Upper lobe of left lung (tissue), 6 donors: ENCODE measurements at regions not wholly inside any gene's neighbourhood (a gene's known extent, or its start where the extent isn't known, plus 50 kb on each side); places are given as distances from the start of the nearest gene placed in this dataset.

Experiments
- ATAC-seq, 2 donors: fragments of 200-7000 bp; cut with Tn5 transposase; one replicate each; pipeline ENCODE4 v1.9.1; 2022; ENCODE audit warnings: mild to moderate bottlenecking in 2 of 2, moderate library complexity in 2 of 2; ENCODE audit not compliant: low FRiP score in 2 of 2
- DNase-seq, 2 donors: peaks; one replicate each; pipeline ENCODE4 v3.0.0-alpha.2; 2019 to 2020
- H3K27ac ChIP-seq, 4 donors: fragments of 200-600 bp; sonication (generic); one replicate each; pipeline ENCODE4 v1.5.1; 2016 to 2019
- H3K27me3 ChIP-seq, 4 donors: fragments of 200-600 bp; sonication (generic); one replicate each; pipeline ENCODE4 v1.5.1; 2017 to 2019
- H3K36me3 ChIP-seq, 4 donors: fragments of 200-600 bp; sonication (generic); one replicate each; pipeline ENCODE4 v1.5.1; 2016 to 2019
- H3K4me1 ChIP-seq, 4 donors: fragments of 200-600 bp; sonication (generic); one replicate each; pipeline ENCODE4 v1.5.1; 2018 to 2019
- H3K4me3 ChIP-seq, 4 donors: fragments of 200-600 bp; sonication (generic); one replicate each; pipeline ENCODE4 v1.5.1; 2017 to 2019; ENCODE audit warnings: mild to moderate bottlenecking in 2 of 4, moderate library complexity in 1 of 4
- H3K9me3 ChIP-seq, 4 donors: fragments of 200-600 bp; sonication (generic); one replicate each; pipeline ENCODE4 v1.5.1; 2018 to 2019
- EP300 ChIP-seq, 4 donors: sonication (generic); formaldehyde crosslinking; IDR thresholded peaks; one replicate each; pipeline ENCODE4 v1.5.1; 2017; ENCODE audit warnings: antibody characterized with exemption in 4 of 4, control low read depth in 2 of 4
- POLR2A ChIP-seq, 4 donors: fragments of 450-650 bp; IDR thresholded peaks; one replicate each; pipeline ENCODE4 v1.5.1; 2016 to 2017; ENCODE audit warnings: antibody characterized with exemption in 4 of 4, mild to moderate bottlenecking in 2 of 4
- POLR2AphosphoS5 ChIP-seq, 2 donors: sonication (generic); formaldehyde crosslinking; IDR thresholded peaks; one replicate each; pipeline ENCODE4 v1.5.1; 2017; ENCODE audit warnings: antibody characterized with exemption in 2 of 2
- WGBS, 2 donors: methylation state at CpG; one replicate each; pipeline ENCODE4 v1.1.5; 2017 to 2018; 5-methylcytosine and 5-hydroxymethylcytosine counted together
- TF ChIP-seq, protein P1 (sequence below), 6 experiments: fragments of 450-650 bp in 4 of 6; fragments of 200-600 bp in 2 of 6; sonication (generic) in 2 of 6; IDR thresholded peaks; one replicate each; pipeline ENCODE4 v1.5.1; 2016 to 2019; ENCODE audit warnings: antibody characterized with exemption in 6 of 6
- donor health status: DM: no; HTN: no; CAD: no; lungs with moderate emphysema.
- donor health status: DM: no; HTN: yes; CAD: no; lungs with severe emphysema.

DNA sequence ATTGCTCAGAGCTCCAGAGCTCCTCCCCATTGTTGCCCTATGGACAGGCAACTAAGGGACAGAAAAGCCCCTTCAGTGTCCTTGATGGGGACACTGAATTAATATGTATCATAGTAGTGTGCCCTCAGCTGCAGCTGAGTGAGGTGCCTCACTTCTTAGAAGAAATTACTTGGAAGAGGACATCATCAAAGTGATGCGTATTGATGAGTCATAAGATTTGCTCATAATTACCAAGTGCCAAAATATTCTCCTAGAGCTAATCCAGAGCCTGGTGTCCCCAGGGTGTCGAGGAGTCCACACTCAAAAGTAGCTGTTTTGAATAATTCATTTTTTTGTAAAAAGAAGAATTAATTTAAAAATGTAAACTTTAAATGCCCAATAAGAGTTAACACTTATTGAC lies 200.7 kb upstream of the SEMA6D start:
- WGBS, 2 donors = 86 to 89% methylated on average over 2 of the region's 2 CpGs
- Histone ChIP-seq H3K9me3 (no peaks in the 10 kb centered on the region), H3K27me3 (no peaks in the 10 kb centered on the region), H3K36me3 (no peaks in the 10 kb centered on the region), H3K4me3 (no peak overlapping the region), H3K27ac (no peak overlapping the region), H3K4me1 (no peaks in the 10 kb centered on the region)
- TF ChIP-seq POLR2AphosphoS5 (IDR thresholded peaks at IDR 0.05) (no peak), POLR2A (IDR thresholded peaks at IDR 0.05) (no peak), EP300 (IDR thresholded peaks at IDR 0.05) (no peak)
- TF ChIP-seq, protein P1, sequence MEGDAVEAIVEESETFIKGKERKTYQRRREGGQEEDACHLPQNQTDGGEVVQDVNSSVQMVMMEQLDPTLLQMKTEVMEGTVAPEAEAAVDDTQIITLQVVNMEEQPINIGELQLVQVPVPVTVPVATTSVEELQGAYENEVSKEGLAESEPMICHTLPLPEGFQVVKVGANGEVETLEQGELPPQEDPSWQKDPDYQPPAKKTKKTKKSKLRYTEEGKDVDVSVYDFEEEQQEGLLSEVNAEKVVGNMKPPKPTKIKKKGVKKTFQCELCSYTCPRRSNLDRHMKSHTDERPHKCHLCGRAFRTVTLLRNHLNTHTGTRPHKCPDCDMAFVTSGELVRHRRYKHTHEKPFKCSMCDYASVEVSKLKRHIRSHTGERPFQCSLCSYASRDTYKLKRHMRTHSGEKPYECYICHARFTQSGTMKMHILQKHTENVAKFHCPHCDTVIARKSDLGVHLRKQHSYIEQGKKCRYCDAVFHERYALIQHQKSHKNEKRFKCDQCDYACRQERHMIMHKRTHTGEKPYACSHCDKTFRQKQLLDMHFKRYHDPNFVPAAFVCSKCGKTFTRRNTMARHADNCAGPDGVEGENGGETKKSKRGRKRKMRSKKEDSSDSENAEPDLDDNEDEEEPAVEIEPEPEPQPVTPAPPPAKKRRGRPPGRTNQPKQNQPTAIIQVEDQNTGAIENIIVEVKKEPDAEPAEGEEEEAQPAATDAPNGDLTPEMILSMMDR (IDR thresholded peaks at IDR 0.05) = no peak
- ATAC-seq (peak in 1 of 2 donors; percentile 69), DNase-seq (no peak)

DNA sequence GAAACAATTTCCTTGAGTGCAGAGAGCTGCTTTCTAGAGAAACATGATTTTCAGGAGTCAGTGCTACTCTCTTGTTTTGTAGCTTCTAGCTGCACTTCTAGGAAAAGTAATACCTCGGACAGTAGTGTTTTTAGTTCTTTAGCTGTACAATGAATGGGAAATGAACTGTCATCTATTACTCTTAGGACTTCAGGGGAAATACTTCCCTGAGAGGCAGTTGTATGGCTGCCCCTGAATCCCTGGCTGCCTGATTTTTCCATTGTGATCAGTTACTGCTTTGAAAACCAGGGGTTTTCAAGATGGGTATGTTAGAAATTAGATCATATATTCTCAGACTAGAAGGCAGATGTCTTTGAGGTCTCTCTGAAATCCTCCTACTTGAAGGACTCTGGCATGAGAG lies 200.3 kb upstream of the SEMA6D start:
- Histone ChIP-seq H3K4me3 (no peak overlapping the region), H3K4me1 (no peaks in the 10 kb centered on the region), H3K9me3 (no peaks in the 10 kb centered on the region), H3K36me3 (no peaks in the 10 kb centered on the region), H3K27me3 (no peaks in the 10 kb centered on the region), H3K27ac (no peak overlapping the region)
- no peak for DNase-seq
- no peak for ATAC-seq
- no peak for TF ChIP-seq POLR2AphosphoS5 (IDR thresholded peaks at IDR 0.05)
- TF ChIP-seq, protein P1 (IDR thresholded peaks at IDR 0.05) = no peak
- TF ChIP-seq EP300 (IDR thresholded peaks at IDR 0.05) = no peak
- WGBS, 2 donors = 57 to 60% methylated on average over 1 of the region's 1 CpG

DNA sequence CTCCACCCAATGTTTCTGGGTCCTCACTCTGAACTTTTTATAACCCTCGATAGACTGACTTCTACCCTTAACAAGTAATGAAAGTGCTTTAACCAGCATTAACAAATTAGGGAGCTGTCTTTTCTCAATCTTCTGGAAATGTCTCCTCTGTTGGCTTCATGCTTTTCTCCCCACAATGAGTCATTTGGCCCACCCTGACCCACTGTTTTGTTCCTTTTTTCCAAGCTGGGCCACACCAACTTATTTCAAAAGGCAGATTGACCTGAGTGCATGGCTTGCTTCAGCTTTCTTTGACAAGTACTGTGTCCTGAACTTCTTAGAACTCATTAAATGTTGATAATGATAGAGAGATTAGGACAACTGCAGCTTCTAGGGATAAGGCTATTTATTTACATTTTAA lies 199.6 kb upstream of the SEMA6D start:
- WGBS, 2 donors = 41 to 56% methylated on average over 1 of the region's 1 CpG
- no peaks in the 10 kb centered on the region for H3K36me3 ChIP-seq
- peak in 1 of 2 donors; percentile 22 for DNase-seq
- H3K27me3 ChIP-seq = no peaks in the 10 kb centered on the region
- H3K9me3 ChIP-seq = no peaks in the 10 kb centered on the region
- TF ChIP-seq, protein P1 (IDR thresholded peaks at IDR 0.05) = no peak
- no peak overlapping the region for H3K4me3 ChIP-seq
- ATAC-seq = peak in 1 of 2 donors; percentile 46
- no peak overlapping the region for H3K27ac ChIP-seq
- peaks cover 0 to under 1% (median 0%) of the 10 kb centered on the region in 4 donors for H3K4me1 ChIP-seq

DNA sequence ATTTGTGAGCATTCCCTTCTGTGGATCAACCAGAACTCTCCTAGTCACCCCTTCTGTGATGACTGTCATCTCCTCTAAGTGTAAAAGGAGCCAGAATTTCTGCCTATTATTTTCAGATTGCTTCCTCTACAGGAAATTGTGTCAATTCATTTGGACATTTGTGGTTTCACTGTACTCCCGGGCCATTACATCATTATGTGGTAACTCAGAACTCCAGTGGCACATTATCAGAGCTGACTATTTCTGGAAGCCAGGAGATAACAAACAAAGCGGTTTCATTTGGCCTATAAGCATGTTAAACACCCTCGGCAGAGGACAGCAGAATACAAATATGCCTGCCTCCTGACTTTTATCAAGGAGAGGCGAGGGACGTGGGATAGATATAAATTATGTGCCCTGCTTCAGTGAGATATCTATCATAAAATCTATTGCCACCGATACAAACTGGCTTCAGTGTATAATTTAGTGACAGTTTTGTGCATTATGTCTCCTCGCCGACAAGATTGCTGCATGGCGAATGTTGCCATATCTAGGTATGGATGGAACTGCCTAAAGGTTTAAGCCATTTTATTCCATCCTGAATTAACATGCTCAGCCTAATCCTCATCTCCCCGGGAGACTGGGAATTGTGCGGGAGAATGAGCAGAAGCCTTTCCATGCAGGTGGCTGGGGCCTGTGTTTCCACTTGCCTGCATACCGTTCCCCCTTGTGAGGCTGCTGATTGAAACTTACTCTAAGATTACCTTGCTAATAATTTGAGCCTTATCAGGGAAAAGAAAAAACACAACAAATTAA lies 193.4 kb upstream of the SEMA6D start:
- TF ChIP-seq POLR2A (IDR thresholded peaks at IDR 0.05) = no peak
- TF ChIP-seq, protein P1 (IDR thresholded peaks at IDR 0.05) = no peak
- no peak for TF ChIP-seq EP300 (IDR thresholded peaks at IDR 0.05)
- TF ChIP-seq POLR2AphosphoS5 (IDR thresholded peaks at IDR 0.05) = no peak
- ATAC-seq = peak in 1 of 2 donors; percentile 76
- DNase-seq = no peak

DNA sequence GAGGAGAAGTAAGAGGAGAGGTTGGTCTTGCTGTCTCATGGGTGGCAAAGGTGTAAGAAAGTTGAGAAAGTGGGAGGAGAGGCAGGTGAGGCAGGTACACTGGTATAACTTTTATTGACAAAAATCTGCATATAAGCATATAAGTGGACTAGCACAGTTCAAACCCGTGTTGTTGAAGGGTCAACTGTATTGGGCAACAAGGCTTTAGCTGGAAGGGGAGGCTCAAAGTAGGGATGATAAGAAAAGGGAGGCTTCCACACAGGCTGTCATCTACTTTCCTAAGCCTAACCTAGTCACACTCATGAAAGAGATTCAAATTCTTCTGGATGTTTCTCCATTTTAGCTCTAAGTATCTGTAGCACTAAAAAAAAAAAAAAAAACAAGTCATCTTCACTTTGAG lies 188.1 kb upstream of the SEMA6D start:
- 79 to 94% methylated on average over 1 of the region's 1 CpG for WGBS, 2 donors
- H3K27me3 ChIP-seq = no peaks in the 10 kb centered on the region
- H3K9me3 ChIP-seq = no peaks in the 10 kb centered on the region
- no peaks in the 10 kb centered on the region for H3K4me1 ChIP-seq
- DNase-seq (no peak), ATAC-seq (no peak)
- H3K36me3 ChIP-seq = no peaks in the 10 kb centered on the region
- no peak overlapping the region for H3K4me3 ChIP-seq
- no peak overlapping the region for H3K27ac ChIP-seq
- no peak for TF ChIP-seq POLR2A (IDR thresholded peaks at IDR 0.05)
- no peak for TF ChIP-seq EP300 (IDR thresholded peaks at IDR 0.05)
- TF ChIP-seq POLR2AphosphoS5 (IDR thresholded peaks at IDR 0.05) = no peak
- TF ChIP-seq, protein P1 (IDR thresholded peaks at IDR 0.05) = no peak

More for the DNA sequence above, 193.4 kb upstream of the SEMA6D start:
- Histone ChIP-seq H3K4me1 (peaks cover 0 to 13% (median 5%) of the 10 kb centered on the region in 4 donors), H3K36me3 (no peaks in the 10 kb centered on the region), H3K4me3 (no peak overlapping the region), H3K9me3 (no peaks in the 10 kb centered on the region), H3K27me3 (no peaks in the 10 kb centered on the region), H3K27ac (no peak overlapping the region)
- WGBS, 2 donors = 56 to 61% methylated on average over 12 of the region's 12 CpGs
